ENCODE measurements at regions not wholly inside any gene's neighbourhood (a gene's known extent, or its start where the extent isn't known, plus 50 kb on each side); places are given as distances from the start of the nearest gene placed in this dataset.

GRCh38 chr7:4613846-4614548 is 68.1 kb upstream of the FOXK1 start:
- H3K4me1 ChIP-seq (ENCODE audit: control insufficient read depth in 1 of 2, insufficient read depth in 2 of 2, low read length in 2 of 2): peaks cover 0 to 4% of the 10 kb centered on the region in 2 donors
- no peak overlapping the region for H3K27ac ChIP-seq (ENCODE audit: low read length)
- no peaks in the 10 kb centered on the region for H3K36me3 ChIP-seq (ENCODE audit: control insufficient read depth in 1 of 2, insufficient read depth in 2 of 2, low read length in 2 of 2)
- no peaks in the 10 kb centered on the region for H3K27me3 ChIP-seq (ENCODE audit: low read depth, low read length)
- peak overlapping the region; percentile 41 to 47 for H3K4me3 ChIP-seq (ENCODE audit: low read depth in 1 of 2, low read length in 2 of 2)
- no peaks in the 10 kb centered on the region for H3K9me3 ChIP-seq (ENCODE audit: control insufficient read depth in 1 of 2, low read length in 2 of 2)

- Histone ChIP-seq H3K4me1 (ENCODE audit: control insufficient read depth in 1 of 2, insufficient read depth in 2 of 2, low read length in 2 of 2) (peaks cover 0 to 4% of the 10 kb centered on the region in 2 donors), H3K27me3 (ENCODE audit: low read depth, low read length) (no peaks in the 10 kb centered on the region), H3K4me3 (ENCODE audit: low read depth in 1 of 2, low read length in 2 of 2) (no peak overlapping the region), H3K27ac (ENCODE audit: low read length) (no peak overlapping the region), H3K9me3 (ENCODE audit: control insufficient read depth in 1 of 2, low read length in 2 of 2) (no peaks in the 10 kb centered on the region), H3K36me3 (ENCODE audit: control insufficient read depth in 1 of 2, insufficient read depth in 2 of 2, low read length in 2 of 2) (no peaks in the 10 kb centered on the region)
Measured at GRCh38 chr7:4616116-4616515, 66.0 kb upstream of the FOXK1 start.

GRCh38 chr7:4621396-4621795 is 60.7 kb upstream of the FOXK1 start:
- no peak overlapping the region for H3K27ac ChIP-seq (ENCODE audit: low read length)
- no peak overlapping the region for H3K4me3 ChIP-seq (ENCODE audit: low read depth in 1 of 2, low read length in 2 of 2)
- no peaks in the 10 kb centered on the region for H3K4me1 ChIP-seq (ENCODE audit: control insufficient read depth in 1 of 2, insufficient read depth in 2 of 2, low read length in 2 of 2)
- H3K36me3 ChIP-seq (ENCODE audit: control insufficient read depth in 1 of 2, insufficient read depth in 2 of 2, low read length in 2 of 2): no peaks in the 10 kb centered on the region
- H3K9me3 ChIP-seq (ENCODE audit: control insufficient read depth in 1 of 2, low read length in 2 of 2): no peaks in the 10 kb centered on the region
- H3K27me3 ChIP-seq (ENCODE audit: low read depth, low read length): no peaks in the 10 kb centered on the region

- no peak overlapping the region for H3K4me3 ChIP-seq (ENCODE audit: low read depth in 1 of 2, low read length in 2 of 2)
- H3K27ac ChIP-seq (ENCODE audit: low read length): no peak overlapping the region
- no peaks in the 10 kb centered on the region for H3K36me3 ChIP-seq (ENCODE audit: control insufficient read depth in 1 of 2, insufficient read depth in 2 of 2, low read length in 2 of 2)
- no peaks in the 10 kb centered on the region for H3K9me3 ChIP-seq (ENCODE audit: control insufficient read depth in 1 of 2, low read length in 2 of 2)
- H3K27me3 ChIP-seq (ENCODE audit: low read depth, low read length): no peaks in the 10 kb centered on the region
- H3K4me1 ChIP-seq (ENCODE audit: control insufficient read depth in 1 of 2, insufficient read depth in 2 of 2, low read length in 2 of 2): no peaks in the 10 kb centered on the region
Measured at GRCh38 chr7:4626318-4626845, 55.7 kb upstream of the FOXK1 start.

GRCh38 chr7:4629287-4629895 is 52.7 kb upstream of the FOXK1 start:
- H3K4me1 ChIP-seq (ENCODE audit: control insufficient read depth in 1 of 2, insufficient read depth in 2 of 2, low read length in 2 of 2): peaks cover 0 to 4% of the 10 kb centered on the region in 2 donors
- no peak overlapping the region for H3K27ac ChIP-seq (ENCODE audit: low read length)
- no peaks in the 10 kb centered on the region for H3K36me3 ChIP-seq (ENCODE audit: control insufficient read depth in 1 of 2, insufficient read depth in 2 of 2, low read length in 2 of 2)
- H3K9me3 ChIP-seq (ENCODE audit: control insufficient read depth in 1 of 2, low read length in 2 of 2): no peaks in the 10 kb centered on the region
- no peak overlapping the region for H3K4me3 ChIP-seq (ENCODE audit: low read depth in 1 of 2, low read length in 2 of 2)
- no peaks in the 10 kb centered on the region for H3K27me3 ChIP-seq (ENCODE audit: low read depth, low read length)

- Histone ChIP-seq H3K4me3 (ENCODE audit: low read depth in 1 of 2, low read length in 2 of 2) (peak overlapping the region; percentile 19 to 40), H3K4me1 (ENCODE audit: control insufficient read depth in 1 of 2, insufficient read depth in 2 of 2, low read length in 2 of 2) (peaks cover 0 to 4% of the 10 kb centered on the region in 2 donors), H3K27me3 (ENCODE audit: low read depth, low read length) (no peaks in the 10 kb centered on the region), H3K27ac (ENCODE audit: low read length) (no peak overlapping the region), H3K9me3 (ENCODE audit: control insufficient read depth in 1 of 2, low read length in 2 of 2) (no peaks in the 10 kb centered on the region), H3K36me3 (ENCODE audit: control insufficient read depth in 1 of 2, insufficient read depth in 2 of 2, low read length in 2 of 2) (no peaks in the 10 kb centered on the region)
Measured at GRCh38 chr7:4631380-4632179, 50.5 kb upstream of the FOXK1 start.
